ENCODE measurements at regions not wholly inside any gene's neighbourhood (a gene's known extent, or its start where the extent isn't known, plus 50 kb on each side); places are given as distances from the start of the nearest gene placed in this dataset.
A peak's percentile ranks its signal among the peaks of the same experiment; 100 is the strongest.
"Not testable (repeated sequence)": the region's sequence is repeated elsewhere in the genome, so short reads cannot be mapped to it uniquely, and the experiment has no call there.

- no peak for TF ChIP-seq CBX2 (IDR thresholded peaks at IDR 0.05; ENCODE audit: borderline replicate concordance, low read depth)
- TF ChIP-seq, protein P1, sequence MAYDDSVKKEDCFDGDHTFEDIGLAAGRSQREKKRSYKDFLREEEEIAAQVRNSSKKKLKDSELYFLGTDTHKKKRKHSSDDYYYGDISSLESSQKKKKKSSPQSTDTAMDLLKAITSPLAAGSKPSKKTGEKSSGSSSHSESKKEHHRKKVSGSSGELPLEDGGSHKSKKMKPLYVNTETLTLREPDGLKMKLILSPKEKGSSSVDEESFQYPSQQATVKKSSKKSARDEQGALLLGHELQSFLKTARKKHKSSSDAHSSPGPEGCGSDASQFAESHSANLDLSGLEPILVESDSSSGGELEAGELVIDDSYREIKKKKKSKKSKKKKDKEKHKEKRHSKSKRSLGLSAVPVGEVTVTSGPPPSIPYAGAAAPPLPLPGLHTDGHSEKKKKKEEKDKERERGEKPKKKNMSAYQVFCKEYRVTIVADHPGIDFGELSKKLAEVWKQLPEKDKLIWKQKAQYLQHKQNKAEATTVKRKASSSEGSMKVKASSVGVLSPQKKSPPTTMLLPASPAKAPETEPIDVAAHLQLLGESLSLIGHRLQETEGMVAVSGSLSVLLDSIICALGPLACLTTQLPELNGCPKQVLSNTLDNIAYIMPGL (CRISPR knock-in tag; IDR thresholded peaks at IDR 0.05; ENCODE audit: borderline replicate concordance): no peak
- no peak for TF ChIP-seq RARB (CRISPR knock-in tag; IDR thresholded peaks at IDR 0.05)
- TF ChIP-seq HDAC2 (IDR thresholded peaks at IDR 0.05): no peak
Measured at GRCh38 chr11:39772525-39773137, 1686.8 kb downstream of the LRRC4C start (continued).

- Histone ChIP-seq H3K9me3 (no peaks in the 10 kb centered on the region), H3K4me2 (no peak overlapping the region), H3K4me3 (no peak overlapping the region), H3K27ac (no peak overlapping the region), H3K4me1 (no peaks in the 10 kb centered on the region)
- TF ChIP-seq TFCP2L1 (CRISPR knock-in tag; IDR thresholded peaks at IDR 0.05) (no peak), EHMT2 (IDR thresholded peaks at IDR 0.05; ENCODE audit: low read depth) (no peak), E2F6 (IDR thresholded peaks at IDR 0.05; ENCODE audit: borderline replicate concordance, low read depth) (no peak), HOXB13 (CRISPR knock-in tag; IDR thresholded peaks at IDR 0.05; ENCODE audit: low read depth) (no peak), NFE2L2 (conservative IDR thresholded peaks at IDR 0.05; ENCODE audit: low read length) (no peak), TP53 (CRISPR knock-in tag; IDR thresholded peaks at IDR 0.05) (no peak), NR3C1 (IDR thresholded peaks at IDR 0.05) (no peak), SREBF2 (IDR thresholded peaks at IDR 0.05) (no peak), MAX (IDR thresholded peaks at IDR 0.05) (no peak)
- TF ChIP-seq, protein P1 (CRISPR knock-in tag; IDR thresholded peaks at IDR 0.05; ENCODE audit: borderline replicate concordance): no peak
- FAIRE-seq: no peak
- no peak for ATAC-seq
- POLR2A ChIA-PET: no interaction called here
- CTCF ChIA-PET: interaction anchor here (0.6 kb wide), 1 partner anchor 408 kb away, joined by 3 read pairs; no protein-coding TSS in a partner anchor
- no peak for DNase-seq (ENCODE audit: low read depth in 1 of 2, low spot score in 1 of 2)
- 0% methylated on average over 1 of the region's 1 CpG for WGBS (ENCODE audit: missing lambda C conversion rate)
Measured at GRCh38 chr11:39768214-39768613, 1691.2 kb downstream of the LRRC4C start.

GRCh38 chr11:39745401-39745800 is 1714.1 kb downstream of the LRRC4C start:
- Histone ChIP-seq H3K4me1 (no peaks in the 10 kb centered on the region), H3K4me3 (no peak overlapping the region), H3K9me3 (no peaks in the 10 kb centered on the region), H3K4me2 (no peak overlapping the region), H3K27ac (no peak overlapping the region)
- no peak for TF ChIP-seq NFE2L2 (conservative IDR thresholded peaks at IDR 0.05; ENCODE audit: low read length)
- TF ChIP-seq HDAC2 (IDR thresholded peaks at IDR 0.05): no peak
- TF ChIP-seq, protein P2, sequence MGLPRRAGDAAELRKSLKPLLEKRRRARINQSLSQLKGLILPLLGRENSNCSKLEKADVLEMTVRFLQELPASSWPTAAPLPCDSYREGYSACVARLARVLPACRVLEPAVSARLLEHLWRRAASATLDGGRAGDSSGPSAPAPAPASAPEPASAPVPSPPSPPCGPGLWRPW (IDR thresholded peaks at IDR 0.05): no peak
- no peak for TF ChIP-seq CEBPB (IDR thresholded peaks at IDR 0.05)
- no peak for TF ChIP-seq MYC (IDR thresholded peaks at IDR 0.05; ENCODE audit: borderline replicate concordance, low read length)
- ATAC-seq (no peak), FAIRE-seq (no peak), DNase-seq (ENCODE audit: low read depth in 1 of 2, low spot score in 1 of 2) (peak in 1 of 2 experiments; percentile 15)
- ChIA-PET POLR2A (no interaction called here), CTCF (no interaction called here)
- 25% methylated on average over 6 of the region's 6 CpGs for WGBS (ENCODE audit: missing lambda C conversion rate)

- FAIRE-seq (no peak), DNase-seq (ENCODE audit: low read depth in 1 of 2, low spot score in 1 of 2) (peak in 1 of 2 experiments; percentile 2), ATAC-seq (no peak)
- H3K27ac ChIP-seq: no peak overlapping the region
- ChIA-PET POLR2A (no interaction called here), CTCF (no interaction called here)
- no peaks in the 10 kb centered on the region for H3K9me3 ChIP-seq
- WGBS (ENCODE audit: missing lambda C conversion rate): 25% methylated on average over 2 of the region's 2 CpGs
- TF ChIP-seq KDM1A (IDR thresholded peaks at IDR 0.05; ENCODE audit: low read depth) (no peak), RFX5 (IDR thresholded peaks at IDR 0.05) (no peak), NR3C1 (IDR thresholded peaks at IDR 0.05) (no peak), MAFK (IDR thresholded peaks at IDR 0.05; ENCODE audit: partially characterized antibody) (no peak), ZNF302 (CRISPR knock-in tag; IDR thresholded peaks at IDR 0.05) (no peak)
- TF ChIP-seq, protein P3, sequence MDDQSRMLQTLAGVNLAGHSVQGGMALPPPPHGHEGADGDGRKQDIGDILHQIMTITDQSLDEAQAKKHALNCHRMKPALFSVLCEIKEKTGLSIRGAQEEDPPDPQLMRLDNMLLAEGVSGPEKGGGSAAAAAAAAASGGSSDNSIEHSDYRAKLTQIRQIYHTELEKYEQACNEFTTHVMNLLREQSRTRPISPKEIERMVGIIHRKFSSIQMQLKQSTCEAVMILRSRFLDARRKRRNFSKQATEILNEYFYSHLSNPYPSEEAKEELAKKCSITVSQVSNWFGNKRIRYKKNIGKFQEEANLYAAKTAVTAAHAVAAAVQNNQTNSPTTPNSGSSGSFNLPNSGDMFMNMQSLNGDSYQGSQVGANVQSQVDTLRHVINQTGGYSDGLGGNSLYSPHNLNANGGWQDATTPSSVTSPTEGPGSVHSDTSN (IDR thresholded peaks at IDR 0.05): no peak
- no peaks in the 10 kb centered on the region for H3K4me1 ChIP-seq
- no peak overlapping the region for H3K4me3 ChIP-seq
- no peak overlapping the region for H3K4me2 ChIP-seq
Measured at GRCh38 chr11:39741066-39741465, 1718.4 kb downstream of the LRRC4C start.

DNA sequence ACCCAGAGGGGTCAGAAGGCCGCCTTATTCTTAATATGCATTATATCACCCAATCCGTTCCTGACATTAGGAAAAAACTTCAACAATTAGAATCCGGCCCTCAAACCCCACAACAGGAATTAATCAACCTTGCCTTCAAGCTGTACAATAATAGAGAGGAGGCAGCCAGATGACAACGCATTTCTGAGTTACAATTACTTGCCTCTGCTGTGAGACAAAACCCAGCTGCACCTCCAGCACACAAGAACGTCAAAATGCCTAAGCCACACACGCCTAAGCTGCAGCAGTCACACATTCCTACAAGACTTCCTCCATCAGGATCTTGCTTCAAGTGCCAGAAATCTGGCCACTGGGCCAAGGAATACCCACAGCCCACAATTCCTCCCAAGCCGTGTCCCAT is 1723.1 kb downstream of the LRRC4C start:
- ATAC-seq; H3K4me2 ChIP-seq; H3K27ac ChIP-seq; CTCF ChIA-PET; POLR2A ChIA-PET; H3K4me3 ChIP-seq; H3K4me1 ChIP-seq; DNase-seq (ENCODE audit: low read depth in 1 of 2, low spot score in 1 of 2); FAIRE-seq; H3K9me3 ChIP-seq: not testable (repeated sequence)
- WGBS (ENCODE audit: missing lambda C conversion rate): 12% methylated on average over 6 of the region's 7 CpGs

Data from A549 (cell line).